Nephron progenitor cell (in vitro differentiated cells): ENCODE measurements at regions not wholly inside any gene's neighbourhood (a gene's known extent, or its start where the extent isn't known, plus 50 kb on each side); places are given as distances from the start of the nearest gene placed in this dataset.

Source experiments
- DNase-seq: peaks from one replicate; pipeline ENCODE4 v3.0.0; 2021
- H3K27ac Mint-ChIP-seq: 2 replicates; pipeline ENCODE4 v1.8.0; 2021; ENCODE audit warnings: mild to moderate bottlenecking, moderate library complexity, mixed read lengths
- H3K27me3 Mint-ChIP-seq: 2 replicates; pipeline ENCODE4 v1.8.0; 2021; ENCODE audit warnings: mild to moderate bottlenecking, low read depth, mixed read lengths; ENCODE audit not compliant: poor library complexity
- H3K36me3 Mint-ChIP-seq: 2 replicates; pipeline ENCODE4 v1.8.0; 2021; ENCODE audit warnings: low read depth, mixed read lengths
- H3K4me1 Mint-ChIP-seq: 2 replicates; pipeline ENCODE4 v1.8.0; 2021; ENCODE audit warnings: mixed read lengths
- H3K4me3 Mint-ChIP-seq: 2 replicates; pipeline ENCODE4 v1.8.0; 2021; ENCODE audit warnings: mild to moderate bottlenecking, moderate library complexity, mixed read lengths
- H3K9me3 Mint-ChIP-seq: 2 replicates; pipeline ENCODE4 v1.8.0; 2021; ENCODE audit warnings: mild to moderate bottlenecking, moderate library complexity, mixed read lengths
- TF ChIP-seq, protein P1 (sequence below): fragments of 200-600 bp; sonication (generic); IDR thresholded peaks from 2 replicates; pipeline ENCODE4 v1.5.0; 2021; ENCODE audit warnings: antibody characterized with exemption

- peaks cover 25% of the 10 kb centered on the region for H3K4me1 Mint-ChIP-seq
- TF ChIP-seq, protein P1, sequence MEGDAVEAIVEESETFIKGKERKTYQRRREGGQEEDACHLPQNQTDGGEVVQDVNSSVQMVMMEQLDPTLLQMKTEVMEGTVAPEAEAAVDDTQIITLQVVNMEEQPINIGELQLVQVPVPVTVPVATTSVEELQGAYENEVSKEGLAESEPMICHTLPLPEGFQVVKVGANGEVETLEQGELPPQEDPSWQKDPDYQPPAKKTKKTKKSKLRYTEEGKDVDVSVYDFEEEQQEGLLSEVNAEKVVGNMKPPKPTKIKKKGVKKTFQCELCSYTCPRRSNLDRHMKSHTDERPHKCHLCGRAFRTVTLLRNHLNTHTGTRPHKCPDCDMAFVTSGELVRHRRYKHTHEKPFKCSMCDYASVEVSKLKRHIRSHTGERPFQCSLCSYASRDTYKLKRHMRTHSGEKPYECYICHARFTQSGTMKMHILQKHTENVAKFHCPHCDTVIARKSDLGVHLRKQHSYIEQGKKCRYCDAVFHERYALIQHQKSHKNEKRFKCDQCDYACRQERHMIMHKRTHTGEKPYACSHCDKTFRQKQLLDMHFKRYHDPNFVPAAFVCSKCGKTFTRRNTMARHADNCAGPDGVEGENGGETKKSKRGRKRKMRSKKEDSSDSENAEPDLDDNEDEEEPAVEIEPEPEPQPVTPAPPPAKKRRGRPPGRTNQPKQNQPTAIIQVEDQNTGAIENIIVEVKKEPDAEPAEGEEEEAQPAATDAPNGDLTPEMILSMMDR: no peak
- no peaks in the 10 kb centered on the region for H3K36me3 Mint-ChIP-seq
- H3K27me3 Mint-ChIP-seq: peaks cover 37% of the 10 kb centered on the region
- no peak for DNase-seq
- H3K27ac Mint-ChIP-seq: no peak overlapping the region
- H3K9me3 Mint-ChIP-seq: no peaks in the 10 kb centered on the region
- H3K4me3 Mint-ChIP-seq: no peak overlapping the region
Observed at GRCh38 chr11:134669796-134670195, 257.8 kb upstream of the B3GAT1 start.

DNA sequence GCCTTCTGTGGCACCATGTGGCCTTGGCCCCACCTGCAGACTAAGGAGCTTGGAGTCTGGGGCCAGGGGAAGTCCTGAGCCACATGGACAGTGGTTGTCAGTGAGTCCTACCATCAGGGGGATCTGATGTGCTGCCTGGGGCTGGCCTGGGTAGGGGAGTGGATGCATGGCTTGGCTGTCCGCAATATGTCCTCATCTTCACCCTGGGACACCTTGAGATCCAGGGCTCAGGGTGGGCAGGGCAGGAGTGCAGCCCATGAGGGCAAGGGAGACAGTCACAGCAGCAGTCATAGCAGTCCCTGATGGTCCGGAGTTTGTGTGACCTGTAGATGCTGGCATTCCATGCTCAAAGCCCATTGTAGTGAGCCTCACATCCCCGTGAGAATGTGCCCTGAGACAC, 256.8 kb upstream of the B3GAT1 start:
- Mint-ChIP-seq H3K27me3 (peaks cover 37% of the 10 kb centered on the region), H3K4me1 (peaks cover 25% of the 10 kb centered on the region), H3K36me3 (no peaks in the 10 kb centered on the region), H3K27ac (no peak overlapping the region), H3K9me3 (no peaks in the 10 kb centered on the region), H3K4me3 (no peak overlapping the region)
- no peak for DNase-seq
- TF ChIP-seq, protein P1: no peak

DNA sequence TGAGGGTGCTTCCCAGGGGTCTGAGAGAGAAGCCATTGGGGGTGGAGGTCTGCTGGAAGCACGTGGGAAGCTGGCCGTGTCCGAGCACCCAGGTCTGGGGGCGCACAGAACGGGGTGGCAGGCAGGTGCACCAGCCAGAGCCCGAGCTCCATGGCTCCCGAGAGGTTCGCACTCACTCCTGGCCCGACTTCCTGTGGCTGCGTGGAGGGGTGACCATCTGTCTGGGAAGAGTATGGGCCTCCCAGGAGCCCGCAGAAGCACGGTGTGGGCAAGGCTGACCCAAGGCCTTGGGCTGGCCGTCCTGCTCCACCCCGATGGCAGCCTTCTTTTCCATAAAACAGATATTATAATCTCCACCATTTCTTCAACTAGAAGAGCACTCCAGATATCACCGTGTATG, 256.0 kb upstream of the B3GAT1 start:
- Mint-ChIP-seq H3K27ac (no peak overlapping the region), H3K4me3 (no peak overlapping the region), H3K9me3 (no peaks in the 10 kb centered on the region), H3K4me1 (peaks cover 25% of the 10 kb centered on the region), H3K36me3 (no peaks in the 10 kb centered on the region), H3K27me3 (peaks cover 34% of the 10 kb centered on the region)
- no peak for DNase-seq
- TF ChIP-seq, protein P1: no peak

- Mint-ChIP-seq H3K9me3 (no peaks in the 10 kb centered on the region), H3K4me3 (no peak overlapping the region), H3K4me1 (peaks cover 25% of the 10 kb centered on the region), H3K27ac (no peak overlapping the region), H3K36me3 (no peaks in the 10 kb centered on the region), H3K27me3 (peaks cover 34% of the 10 kb centered on the region)
- TF ChIP-seq, protein P1: no peak
- no peak for DNase-seq
Observed at GRCh38 chr11:134667505-134667904, 255.5 kb upstream of the B3GAT1 start.

DNA sequence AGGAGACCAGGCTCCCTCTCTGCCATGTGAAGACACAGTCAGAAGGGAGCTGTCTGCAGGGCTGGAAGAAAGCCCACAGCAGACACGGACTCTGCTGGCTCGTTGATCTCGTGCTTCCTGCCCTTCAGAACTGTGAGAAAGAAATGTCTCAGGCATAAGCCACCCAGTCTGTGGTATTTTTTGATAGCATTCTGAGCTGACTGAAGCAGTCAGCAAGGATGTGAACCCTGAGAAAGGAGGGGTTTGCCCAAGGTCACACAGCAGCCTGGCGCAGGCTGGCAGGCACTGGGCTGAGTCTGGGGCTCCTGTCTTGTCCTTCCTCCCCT, 255.1 kb upstream of the B3GAT1 start:
- no peak for DNase-seq
- no peaks in the 10 kb centered on the region for H3K9me3 Mint-ChIP-seq
- no peak overlapping the region for H3K4me3 Mint-ChIP-seq
- H3K27ac Mint-ChIP-seq: no peak overlapping the region
- TF ChIP-seq, protein P1: no peak
- H3K36me3 Mint-ChIP-seq: no peaks in the 10 kb centered on the region
- peaks cover 33% of the 10 kb centered on the region for H3K27me3 Mint-ChIP-seq
- H3K4me1 Mint-ChIP-seq: peaks cover 23% of the 10 kb centered on the region

DNA sequence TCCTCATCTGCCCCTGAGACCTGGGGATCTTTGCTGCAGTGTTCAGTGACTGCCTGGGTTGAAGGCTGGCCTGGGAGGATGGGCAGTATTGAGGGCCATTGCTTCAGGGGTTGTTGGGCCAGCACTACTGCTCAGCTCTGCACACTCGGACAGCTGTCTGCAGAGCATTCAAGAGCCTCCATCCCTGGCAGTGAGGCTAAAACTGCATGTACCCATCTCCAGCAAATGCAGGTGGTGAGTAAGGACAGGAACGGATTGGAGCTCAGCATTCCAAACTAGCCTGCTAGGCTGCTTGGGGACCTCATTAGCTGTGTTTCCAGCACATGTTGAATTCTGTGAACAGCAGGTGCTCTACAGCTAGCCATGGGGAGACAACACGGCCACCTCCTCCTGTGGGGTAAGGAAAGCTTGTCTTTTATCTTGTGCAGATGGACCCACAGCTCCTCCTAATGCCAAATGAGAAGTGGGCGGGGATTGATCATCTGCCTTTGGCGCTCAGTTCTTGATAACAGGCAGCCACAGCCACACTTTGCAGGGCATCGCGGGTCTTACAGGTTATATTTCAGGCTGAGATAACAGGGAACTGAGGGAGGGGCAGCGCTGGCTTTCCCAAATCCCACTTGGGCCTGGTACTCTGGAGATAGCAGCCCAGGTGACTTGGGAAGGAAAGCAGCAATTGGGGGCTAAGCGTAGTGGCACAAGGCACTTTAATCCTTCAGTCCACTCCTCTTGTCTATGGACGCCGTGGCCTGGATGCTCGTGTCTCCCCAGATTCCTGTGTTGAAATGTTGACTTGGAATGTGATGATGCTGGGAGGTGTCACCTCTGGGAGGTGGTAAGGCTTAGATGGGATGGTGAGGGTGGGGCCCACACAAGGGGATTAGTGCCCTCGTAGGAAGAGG, 254.5 kb upstream of the B3GAT1 start:
- H3K4me1 Mint-ChIP-seq: peaks cover 17% of the 10 kb centered on the region
- no peak overlapping the region for H3K4me3 Mint-ChIP-seq
- H3K27ac Mint-ChIP-seq: no peak overlapping the region
- TF ChIP-seq, protein P1: no peak
- no peak for DNase-seq
- peaks cover 27% of the 10 kb centered on the region for H3K27me3 Mint-ChIP-seq
- H3K9me3 Mint-ChIP-seq: no peaks in the 10 kb centered on the region
- H3K36me3 Mint-ChIP-seq: no peaks in the 10 kb centered on the region
